ENCODE measurements at regions not wholly inside any gene's neighbourhood (a gene's known extent, or its start where the extent isn't known, plus 50 kb on each side); places are given as distances from the start of the nearest gene placed in this dataset.

DNA sequence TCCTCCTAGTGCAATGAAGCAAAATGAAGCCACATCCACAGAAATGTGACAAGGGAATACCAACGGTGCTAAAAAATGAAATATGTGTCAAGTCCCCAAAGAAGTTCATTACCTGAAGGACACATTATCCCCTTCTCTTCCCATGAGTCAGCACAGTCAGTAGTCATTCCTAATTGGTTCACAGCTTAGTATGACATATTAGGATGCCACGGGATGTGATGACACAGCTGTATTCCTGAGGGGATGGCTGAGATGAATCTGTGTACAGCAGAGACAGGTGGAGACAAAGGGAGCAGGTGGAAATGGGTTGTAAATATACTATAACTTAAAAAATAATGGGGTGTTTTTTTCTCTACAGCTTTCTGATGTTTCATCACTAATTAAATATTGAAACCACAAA lies 273.4 kb downstream of the ARRDC4 start:
- DNase-seq (ENCODE audit: low spot score) (no peak), ATAC-seq (ENCODE audit: low read depth) (no peak)
- Histone ChIP-seq H3K27ac (ENCODE audit: poor library complexity, severe bottlenecking) (no peak overlapping the region), H3K36me3 (ENCODE audit: low read depth) (no peaks in the 10 kb centered on the region), H3K4me1 (ENCODE audit: insufficient read depth, poor library complexity, severe bottlenecking) (peaks cover 24% of the 10 kb centered on the region), H3K27me3 (ENCODE audit: insufficient read depth, poor library complexity, severe bottlenecking) (no peaks in the 10 kb centered on the region), H3K4me3 (ENCODE audit: severe bottlenecking) (no peak overlapping the region), H3K9me3 (ENCODE audit: severe bottlenecking) (no peaks in the 10 kb centered on the region)
- TF ChIP-seq, protein P1, sequence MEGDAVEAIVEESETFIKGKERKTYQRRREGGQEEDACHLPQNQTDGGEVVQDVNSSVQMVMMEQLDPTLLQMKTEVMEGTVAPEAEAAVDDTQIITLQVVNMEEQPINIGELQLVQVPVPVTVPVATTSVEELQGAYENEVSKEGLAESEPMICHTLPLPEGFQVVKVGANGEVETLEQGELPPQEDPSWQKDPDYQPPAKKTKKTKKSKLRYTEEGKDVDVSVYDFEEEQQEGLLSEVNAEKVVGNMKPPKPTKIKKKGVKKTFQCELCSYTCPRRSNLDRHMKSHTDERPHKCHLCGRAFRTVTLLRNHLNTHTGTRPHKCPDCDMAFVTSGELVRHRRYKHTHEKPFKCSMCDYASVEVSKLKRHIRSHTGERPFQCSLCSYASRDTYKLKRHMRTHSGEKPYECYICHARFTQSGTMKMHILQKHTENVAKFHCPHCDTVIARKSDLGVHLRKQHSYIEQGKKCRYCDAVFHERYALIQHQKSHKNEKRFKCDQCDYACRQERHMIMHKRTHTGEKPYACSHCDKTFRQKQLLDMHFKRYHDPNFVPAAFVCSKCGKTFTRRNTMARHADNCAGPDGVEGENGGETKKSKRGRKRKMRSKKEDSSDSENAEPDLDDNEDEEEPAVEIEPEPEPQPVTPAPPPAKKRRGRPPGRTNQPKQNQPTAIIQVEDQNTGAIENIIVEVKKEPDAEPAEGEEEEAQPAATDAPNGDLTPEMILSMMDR (IDR thresholded peaks at IDR 0.05; ENCODE audit: poor library complexity, severe bottlenecking), result no peak

DNA sequence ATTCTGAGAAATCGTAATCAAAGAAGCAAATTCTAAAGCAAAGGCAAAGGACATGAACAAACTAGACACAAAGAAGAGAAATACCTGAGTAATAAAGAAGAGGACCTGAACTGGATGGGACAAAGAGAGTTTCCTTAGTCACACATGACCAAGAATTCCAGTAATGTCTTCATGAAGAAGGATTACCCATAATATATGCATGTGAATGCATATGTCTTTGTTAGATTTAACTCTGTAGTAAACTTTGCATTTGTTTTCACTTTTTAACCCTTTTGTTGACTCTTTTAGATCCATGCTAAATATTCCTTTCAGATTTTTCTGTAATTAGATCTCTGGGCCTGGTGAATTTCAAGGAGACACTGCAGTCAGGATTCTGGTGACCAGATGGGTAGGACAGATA lies 279.8 kb downstream of the ARRDC4 start:
- DNase-seq (ENCODE audit: low spot score), result no peak
- Histone ChIP-seq H3K27ac (ENCODE audit: poor library complexity, severe bottlenecking) (no peak overlapping the region), H3K9me3 (ENCODE audit: severe bottlenecking) (no peaks in the 10 kb centered on the region), H3K4me1 (ENCODE audit: insufficient read depth, poor library complexity, severe bottlenecking) (no peaks in the 10 kb centered on the region), H3K27me3 (ENCODE audit: insufficient read depth, poor library complexity, severe bottlenecking) (no peaks in the 10 kb centered on the region), H3K36me3 (ENCODE audit: low read depth) (no peaks in the 10 kb centered on the region), H3K4me3 (ENCODE audit: severe bottlenecking) (no peak overlapping the region)
- ATAC-seq (ENCODE audit: low read depth), result no peak
- TF ChIP-seq, protein P1 (IDR thresholded peaks at IDR 0.05; ENCODE audit: poor library complexity, severe bottlenecking), result no peak

GRCh38 chr15:98241032-98241554 lies 280.6 kb downstream of the ARRDC4 start:
- TF ChIP-seq, protein P1 (IDR thresholded peaks at IDR 0.05; ENCODE audit: poor library complexity, severe bottlenecking), result no peak
- no peak overlapping the region for H3K27ac ChIP-seq (ENCODE audit: poor library complexity, severe bottlenecking)
- no peaks in the 10 kb centered on the region for H3K36me3 ChIP-seq (ENCODE audit: low read depth)
- peak; percentile 63; the same call in 1 of the 3 replicates for ATAC-seq (ENCODE audit: low read depth)
- no peak overlapping the region for H3K4me3 ChIP-seq (ENCODE audit: severe bottlenecking)
- no peaks in the 10 kb centered on the region for H3K27me3 ChIP-seq (ENCODE audit: insufficient read depth, poor library complexity, severe bottlenecking)
- no peaks in the 10 kb centered on the region for H3K4me1 ChIP-seq (ENCODE audit: insufficient read depth, poor library complexity, severe bottlenecking)
- no peak for DNase-seq (ENCODE audit: low spot score)
- no peaks in the 10 kb centered on the region for H3K9me3 ChIP-seq (ENCODE audit: severe bottlenecking)

DNA sequence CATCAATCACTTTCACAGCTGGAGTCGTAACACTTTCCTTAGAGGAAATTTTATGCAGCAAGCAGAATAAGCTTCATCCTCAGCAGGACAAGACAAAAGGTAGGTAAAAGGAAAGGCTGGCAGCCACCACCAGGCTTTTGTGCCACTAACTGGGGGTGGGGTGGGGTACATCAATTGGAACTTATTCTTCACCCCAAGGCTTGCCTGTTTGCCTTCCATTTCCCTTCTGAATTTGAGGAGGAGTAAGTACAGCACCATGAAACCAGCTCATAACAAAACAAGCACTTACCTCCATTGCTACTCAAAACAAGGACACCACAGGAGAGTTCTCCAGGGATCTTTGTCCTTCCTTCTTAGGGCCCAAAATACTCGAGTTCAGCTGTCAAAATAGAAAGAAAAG lies 296.8 kb downstream of the ARRDC4 start:
- TF ChIP-seq, protein P1 (IDR thresholded peaks at IDR 0.05; ENCODE audit: poor library complexity, severe bottlenecking), result no peak

GRCh38 chr15:98263787-98264186 lies 303.3 kb downstream of the ARRDC4 start:
- Histone ChIP-seq H3K4me3 (ENCODE audit: severe bottlenecking) (no peak overlapping the region), H3K4me1 (ENCODE audit: insufficient read depth, poor library complexity, severe bottlenecking) (no peaks in the 10 kb centered on the region), H3K27me3 (ENCODE audit: insufficient read depth, poor library complexity, severe bottlenecking) (no peaks in the 10 kb centered on the region), H3K27ac (ENCODE audit: poor library complexity, severe bottlenecking) (no peak overlapping the region), H3K36me3 (ENCODE audit: low read depth) (no peaks in the 10 kb centered on the region), H3K9me3 (ENCODE audit: severe bottlenecking) (peaks cover 8% of the 10 kb centered on the region)
- DNase-seq (ENCODE audit: low spot score) (no peak), ATAC-seq (ENCODE audit: low read depth) (no peak)
- TF ChIP-seq, protein P1 (IDR thresholded peaks at IDR 0.05; ENCODE audit: poor library complexity, severe bottlenecking), result no peak

More for the DNA sequence above, 296.8 kb downstream of the ARRDC4 start:
- Histone ChIP-seq H3K27me3 (ENCODE audit: insufficient read depth, poor library complexity, severe bottlenecking) (no peaks in the 10 kb centered on the region), H3K4me1 (ENCODE audit: insufficient read depth, poor library complexity, severe bottlenecking) (no peaks in the 10 kb centered on the region), H3K9me3 (ENCODE audit: severe bottlenecking) (peaks cover 2% of the 10 kb centered on the region), H3K36me3 (ENCODE audit: low read depth) (no peaks in the 10 kb centered on the region), H3K27ac (ENCODE audit: poor library complexity, severe bottlenecking) (no peak overlapping the region), H3K4me3 (ENCODE audit: severe bottlenecking) (no peak overlapping the region)
- DNase-seq (ENCODE audit: low spot score) (no peak), ATAC-seq (ENCODE audit: low read depth) (no peak)
